ENCODE measurements at regions not wholly inside any gene's neighbourhood (a gene's known extent, or its start where the extent isn't known, plus 50 kb on each side); places are given as distances from the start of the nearest gene placed in this dataset.

DNA sequence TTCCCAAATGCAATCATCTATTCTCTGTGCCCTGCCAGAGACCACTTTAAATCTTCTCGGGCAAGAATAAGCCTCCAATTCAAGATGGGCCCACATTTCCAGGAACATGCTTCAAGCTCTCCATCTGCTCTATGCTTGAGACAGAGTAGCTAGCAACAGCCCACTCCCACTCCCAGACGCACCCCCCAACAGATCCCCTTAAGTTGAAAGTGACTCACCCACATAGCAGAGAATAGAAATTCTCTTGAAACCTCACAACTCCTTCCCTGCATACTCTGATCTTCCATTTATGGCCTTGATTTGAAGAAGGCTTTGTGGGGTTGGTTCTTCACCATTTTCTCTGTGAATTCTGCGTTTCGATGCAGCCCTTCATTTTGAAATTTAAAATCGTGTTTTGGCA, 604.0 kb downstream of the INHBA start:
- Mint-ChIP-seq H3K9me3 (peaks cover 5% of the 10 kb centered on the region), H3K4me3 (no peak overlapping the region), H3K27ac (no peak overlapping the region), H3K27me3 (no peaks in the 10 kb centered on the region), H3K4me1 (no peaks in the 10 kb centered on the region), H3K36me3 (no peaks in the 10 kb centered on the region)

DNA sequence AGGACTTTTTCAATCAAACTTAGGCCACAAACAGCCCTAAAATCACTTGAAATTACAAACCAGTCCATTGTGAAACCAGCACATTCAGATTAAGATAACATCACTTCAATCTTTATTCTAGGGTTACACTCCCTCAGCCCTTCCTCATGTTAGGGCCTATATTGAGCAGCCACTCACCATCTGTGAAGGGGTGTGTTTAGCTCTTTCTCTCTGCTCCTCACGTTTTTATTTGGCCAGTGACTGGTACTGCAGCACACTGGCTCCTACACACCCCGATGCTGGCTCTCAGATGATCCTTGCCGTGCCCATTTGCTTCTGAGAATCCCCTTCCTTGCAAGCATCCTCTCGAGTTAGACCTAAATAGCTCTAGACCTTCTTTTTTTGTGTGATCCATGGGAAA, 604.5 kb downstream of the INHBA start:
- Mint-ChIP-seq H3K9me3 (peaks cover 4% of the 10 kb centered on the region), H3K27ac (no peak overlapping the region), H3K4me1 (no peaks in the 10 kb centered on the region), H3K27me3 (no peaks in the 10 kb centered on the region), H3K36me3 (no peaks in the 10 kb centered on the region), H3K4me3 (no peak overlapping the region)

DNA sequence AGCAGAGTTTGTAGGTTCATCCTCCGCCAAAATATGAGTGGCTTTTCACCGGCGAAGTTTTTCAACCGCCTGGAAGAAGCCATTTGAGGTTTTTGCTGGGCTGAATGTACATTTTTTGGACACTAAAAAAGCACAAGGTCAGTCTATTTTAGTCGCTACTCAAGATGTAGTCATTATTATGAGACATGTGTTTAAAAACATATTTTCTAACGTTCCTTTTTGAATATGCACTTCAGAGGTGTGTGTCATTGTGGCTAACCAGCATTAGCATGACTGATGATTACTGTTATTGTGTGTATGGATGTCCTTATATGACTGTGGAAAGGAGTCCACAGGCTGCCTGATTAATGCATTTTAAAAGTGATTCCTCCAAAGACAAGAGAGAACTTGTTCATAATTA, 605.4 kb downstream of the INHBA start:
- Mint-ChIP-seq H3K4me3 (no peak overlapping the region), H3K4me1 (no peaks in the 10 kb centered on the region), H3K36me3 (no peaks in the 10 kb centered on the region), H3K27ac (no peak overlapping the region), H3K9me3 (no peaks in the 10 kb centered on the region), H3K27me3 (no peaks in the 10 kb centered on the region)

DNA sequence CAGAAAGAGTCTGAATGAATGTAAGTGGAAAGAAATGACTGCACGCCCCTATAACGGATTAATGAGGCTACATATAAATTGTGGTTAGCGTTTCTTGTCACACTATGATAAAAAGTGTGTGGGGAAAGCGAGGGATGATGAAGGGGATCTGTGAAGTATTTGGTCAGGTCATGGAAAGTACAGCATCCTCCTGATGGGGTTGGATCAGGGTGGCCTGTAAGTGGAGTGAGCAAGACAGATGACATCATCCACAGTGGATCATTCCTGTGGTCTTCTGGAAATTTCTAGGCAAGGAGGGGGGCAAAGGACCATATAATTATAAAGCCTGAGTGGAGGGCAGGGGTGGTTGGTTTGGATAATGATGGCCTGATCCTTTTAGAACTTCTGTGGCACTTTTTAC, 606.0 kb downstream of the INHBA start:
- H3K27ac Mint-ChIP-seq, result no peak overlapping the region
- no peaks in the 10 kb centered on the region for H3K27me3 Mint-ChIP-seq
- H3K4me1 Mint-ChIP-seq, result no peaks in the 10 kb centered on the region
- no peak overlapping the region for H3K4me3 Mint-ChIP-seq
- no peaks in the 10 kb centered on the region for H3K36me3 Mint-ChIP-seq
- H3K9me3 Mint-ChIP-seq, result no peaks in the 10 kb centered on the region

DNA sequence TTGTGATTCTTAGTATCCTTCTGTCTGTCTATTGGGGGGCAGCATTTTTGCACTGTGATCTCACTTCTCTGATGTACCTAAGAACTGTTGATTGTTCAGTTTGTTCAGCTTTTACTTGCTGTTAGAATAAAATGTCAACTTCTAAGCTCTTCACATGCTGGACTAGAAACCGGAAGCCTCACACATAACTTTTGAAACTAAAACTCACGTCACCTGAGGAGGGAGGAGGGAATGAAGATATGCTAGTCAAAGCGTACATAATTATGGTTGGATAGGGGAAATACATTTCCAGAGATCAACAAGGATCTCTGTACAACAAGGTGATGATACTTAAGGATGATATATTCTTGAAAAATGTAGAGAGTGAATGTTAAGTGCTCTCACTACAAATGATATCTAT, 609.7 kb downstream of the INHBA start:
- no peaks in the 10 kb centered on the region for H3K36me3 Mint-ChIP-seq
- H3K27ac Mint-ChIP-seq, result no peak overlapping the region
- H3K4me1 Mint-ChIP-seq, result no peaks in the 10 kb centered on the region
- no peak overlapping the region for H3K4me3 Mint-ChIP-seq
- no peaks in the 10 kb centered on the region for H3K27me3 Mint-ChIP-seq
- H3K9me3 Mint-ChIP-seq, result peaks cover 5% of the 10 kb centered on the region

DNA sequence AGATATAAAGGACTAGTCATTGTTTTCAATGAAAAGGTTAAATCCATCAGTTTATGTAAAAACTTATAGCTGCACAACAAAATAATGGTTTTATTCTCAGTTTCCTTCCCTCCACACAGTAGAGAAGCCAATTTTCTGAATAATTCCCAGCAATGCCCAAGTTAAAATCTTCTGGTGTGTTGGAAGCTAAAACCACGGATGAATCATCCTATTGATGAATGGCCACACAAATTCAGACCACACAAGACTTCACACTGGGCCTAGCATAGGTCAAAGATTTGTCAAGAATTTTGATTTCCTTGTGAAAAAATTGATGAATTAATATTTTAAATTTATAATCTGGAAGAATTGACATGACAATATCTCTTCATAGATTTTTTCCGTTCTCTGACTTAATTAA, 617.6 kb downstream of the INHBA start:
- H3K27me3 Mint-ChIP-seq, result no peaks in the 10 kb centered on the region
- H3K27ac Mint-ChIP-seq, result no peak overlapping the region
- H3K36me3 Mint-ChIP-seq, result no peaks in the 10 kb centered on the region
- no peak overlapping the region for H3K4me3 Mint-ChIP-seq
- H3K9me3 Mint-ChIP-seq, result no peaks in the 10 kb centered on the region
- H3K4me1 Mint-ChIP-seq, result no peaks in the 10 kb centered on the region

DNA sequence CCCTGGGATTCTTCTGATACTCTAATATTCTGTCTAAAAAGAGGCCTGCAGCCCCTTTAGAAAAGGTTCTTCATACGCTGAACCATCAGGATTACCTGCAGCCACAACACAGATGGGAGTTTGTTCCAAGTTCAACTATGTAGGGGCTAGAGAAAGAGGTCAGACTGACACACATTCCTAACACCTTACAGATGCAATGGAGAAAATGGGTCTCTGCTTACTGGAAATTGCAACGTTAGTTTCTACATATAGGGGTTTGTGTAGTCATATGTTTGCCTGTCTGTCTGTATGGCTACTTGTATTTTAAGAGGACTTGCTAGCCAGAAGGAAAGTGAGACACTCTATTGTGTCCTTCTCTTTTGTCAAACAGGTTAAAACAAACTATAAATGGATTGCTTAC, 618.5 kb downstream of the INHBA start:
- Mint-ChIP-seq H3K9me3 (no peaks in the 10 kb centered on the region), H3K4me3 (no peak overlapping the region), H3K4me1 (no peaks in the 10 kb centered on the region), H3K36me3 (no peaks in the 10 kb centered on the region), H3K27me3 (no peaks in the 10 kb centered on the region), H3K27ac (no peak overlapping the region)

DNA sequence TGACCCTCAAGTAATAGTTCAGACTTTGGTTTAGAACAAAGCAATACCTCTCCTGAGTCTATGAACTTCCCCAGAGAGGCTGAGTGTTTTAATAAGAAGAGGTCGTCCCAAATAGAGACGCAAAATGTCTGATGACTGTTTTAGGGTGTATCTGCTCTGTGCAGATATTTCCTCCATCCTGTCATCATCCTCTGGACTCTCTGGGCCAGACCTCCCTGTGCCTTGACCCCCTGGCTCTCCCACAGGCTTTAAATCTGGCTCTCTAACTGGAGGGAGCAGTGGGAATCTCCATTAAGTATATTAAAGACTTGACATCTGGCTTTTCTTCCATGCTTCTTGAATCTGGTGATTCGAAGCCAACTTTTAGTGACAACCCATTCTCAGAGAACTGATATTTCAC, 633.3 kb downstream of the INHBA start:
- no peaks in the 10 kb centered on the region for H3K27me3 Mint-ChIP-seq
- H3K9me3 Mint-ChIP-seq, result no peaks in the 10 kb centered on the region
- H3K27ac Mint-ChIP-seq, result no peak overlapping the region
- H3K36me3 Mint-ChIP-seq, result no peaks in the 10 kb centered on the region
- H3K4me3 Mint-ChIP-seq, result no peak overlapping the region
- H3K4me1 Mint-ChIP-seq, result no peaks in the 10 kb centered on the region

DNA sequence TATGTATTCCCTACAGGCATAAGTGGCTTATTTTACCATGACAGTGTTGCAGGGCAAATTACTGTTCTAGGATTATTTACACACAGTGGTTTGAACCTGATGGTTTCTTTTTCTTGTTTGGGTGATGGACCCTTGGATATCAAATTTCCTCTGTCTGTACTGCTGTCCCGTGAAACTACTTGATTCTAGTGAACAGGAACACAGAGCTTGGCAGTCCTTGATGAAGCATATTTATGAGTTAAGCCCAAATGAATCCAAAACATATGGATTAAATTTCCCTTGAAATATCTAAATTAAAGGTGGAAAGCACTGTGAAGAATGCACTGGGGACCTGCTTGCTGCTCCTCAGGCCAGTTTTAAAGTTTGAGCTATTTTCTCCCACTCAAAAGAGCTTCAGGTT, 635.3 kb downstream of the INHBA start:
- Mint-ChIP-seq H3K9me3 (no peaks in the 10 kb centered on the region), H3K36me3 (no peaks in the 10 kb centered on the region), H3K27me3 (no peaks in the 10 kb centered on the region), H3K4me1 (no peaks in the 10 kb centered on the region), H3K4me3 (no peak overlapping the region), H3K27ac (no peak overlapping the region)

DNA sequence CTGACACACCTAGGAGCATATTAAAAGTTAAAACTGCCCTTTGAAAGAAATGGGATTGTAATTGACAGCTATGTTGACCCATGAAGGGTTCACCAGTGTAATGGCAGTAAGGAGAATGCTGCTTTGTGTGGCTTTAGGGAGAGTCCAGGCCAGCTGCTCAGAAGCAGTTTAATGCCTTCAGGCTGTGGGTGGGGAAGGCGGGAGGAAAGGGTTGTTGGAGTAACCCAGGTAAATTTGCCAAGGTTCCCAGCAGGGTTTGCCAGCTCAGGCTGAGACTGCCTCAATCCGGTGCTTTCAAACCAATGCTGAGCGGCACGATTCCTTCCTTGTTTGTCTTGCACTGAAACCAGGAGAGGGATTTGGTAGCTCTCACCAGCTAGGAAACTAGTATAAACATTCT, 637.2 kb downstream of the INHBA start:
- H3K4me3 Mint-ChIP-seq, result no peak overlapping the region
- no peak overlapping the region for H3K27ac Mint-ChIP-seq
- H3K36me3 Mint-ChIP-seq, result no peaks in the 10 kb centered on the region
- H3K27me3 Mint-ChIP-seq, result no peaks in the 10 kb centered on the region
- H3K9me3 Mint-ChIP-seq, result no peaks in the 10 kb centered on the region
- no peaks in the 10 kb centered on the region for H3K4me1 Mint-ChIP-seq

DNA sequence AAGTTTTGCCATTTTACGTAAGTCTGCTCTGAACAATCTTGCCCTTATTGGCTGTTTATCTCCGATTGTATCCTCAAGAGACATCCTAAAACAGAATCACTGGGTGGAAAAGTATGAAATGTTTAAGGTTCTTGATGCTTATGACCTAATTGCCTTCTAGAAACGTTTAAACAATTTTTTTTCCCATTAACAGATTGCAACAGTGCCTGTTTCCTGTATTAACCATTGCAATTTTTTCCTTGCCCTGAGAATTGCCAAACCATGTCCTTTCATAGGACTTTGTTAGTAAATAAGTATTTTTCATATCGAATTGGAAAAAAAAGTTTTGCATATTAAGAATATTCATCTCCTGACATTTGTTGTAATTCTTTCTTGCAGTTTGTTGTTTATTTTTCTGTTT, 639.8 kb downstream of the INHBA start:
- Mint-ChIP-seq H3K27ac (no peak overlapping the region), H3K9me3 (no peaks in the 10 kb centered on the region), H3K4me3 (no peak overlapping the region), H3K36me3 (no peaks in the 10 kb centered on the region), H3K4me1 (no peaks in the 10 kb centered on the region), H3K27me3 (no peaks in the 10 kb centered on the region)

DNA sequence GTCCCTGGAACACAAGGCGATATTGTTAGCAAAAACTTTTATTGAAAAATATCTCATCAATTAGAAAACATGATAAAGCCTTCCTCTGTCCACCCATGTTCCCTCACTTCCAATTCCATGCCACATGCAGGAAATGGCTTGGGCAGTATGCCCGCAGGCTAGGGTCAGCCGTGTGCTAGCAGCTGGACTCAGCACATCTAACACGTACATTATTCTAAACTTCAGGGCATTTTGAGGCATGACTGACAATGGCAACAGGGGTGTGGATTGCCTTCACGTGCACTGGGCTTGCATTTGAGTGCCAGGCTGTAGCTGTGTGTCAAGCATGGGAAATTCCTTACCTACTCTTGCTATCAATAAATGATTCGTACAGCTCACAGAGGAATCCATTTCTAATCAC, 642.1 kb downstream of the INHBA start:
- H3K9me3 Mint-ChIP-seq, result no peaks in the 10 kb centered on the region
- no peaks in the 10 kb centered on the region for H3K36me3 Mint-ChIP-seq
- no peaks in the 10 kb centered on the region for H3K27me3 Mint-ChIP-seq
- no peak overlapping the region for H3K4me3 Mint-ChIP-seq
- no peak overlapping the region for H3K27ac Mint-ChIP-seq
- no peaks in the 10 kb centered on the region for H3K4me1 Mint-ChIP-seq

DNA sequence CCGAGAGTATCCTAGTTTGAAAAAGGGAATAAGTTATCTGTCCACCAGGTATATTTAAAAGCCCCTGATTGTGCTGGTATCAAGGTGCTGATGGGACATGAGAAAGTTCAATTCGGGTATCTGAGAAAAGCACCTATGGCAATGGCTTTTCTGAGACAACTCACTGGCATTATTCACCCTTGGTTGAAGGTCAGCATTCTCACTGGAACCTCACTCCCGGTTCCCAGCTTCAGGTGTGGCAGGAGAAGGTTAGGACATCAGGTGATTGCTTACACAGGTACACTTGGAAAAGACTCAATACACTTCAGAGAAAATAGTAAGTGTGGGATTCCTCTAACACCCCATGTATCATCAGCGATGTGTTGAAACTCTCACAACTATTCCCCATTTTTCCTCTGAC, 643.1 kb downstream of the INHBA start:
- no peaks in the 10 kb centered on the region for H3K36me3 Mint-ChIP-seq
- H3K4me3 Mint-ChIP-seq, result no peak overlapping the region
- H3K9me3 Mint-ChIP-seq, result no peaks in the 10 kb centered on the region
- no peaks in the 10 kb centered on the region for H3K4me1 Mint-ChIP-seq
- no peak overlapping the region for H3K27ac Mint-ChIP-seq
- no peaks in the 10 kb centered on the region for H3K27me3 Mint-ChIP-seq

DNA sequence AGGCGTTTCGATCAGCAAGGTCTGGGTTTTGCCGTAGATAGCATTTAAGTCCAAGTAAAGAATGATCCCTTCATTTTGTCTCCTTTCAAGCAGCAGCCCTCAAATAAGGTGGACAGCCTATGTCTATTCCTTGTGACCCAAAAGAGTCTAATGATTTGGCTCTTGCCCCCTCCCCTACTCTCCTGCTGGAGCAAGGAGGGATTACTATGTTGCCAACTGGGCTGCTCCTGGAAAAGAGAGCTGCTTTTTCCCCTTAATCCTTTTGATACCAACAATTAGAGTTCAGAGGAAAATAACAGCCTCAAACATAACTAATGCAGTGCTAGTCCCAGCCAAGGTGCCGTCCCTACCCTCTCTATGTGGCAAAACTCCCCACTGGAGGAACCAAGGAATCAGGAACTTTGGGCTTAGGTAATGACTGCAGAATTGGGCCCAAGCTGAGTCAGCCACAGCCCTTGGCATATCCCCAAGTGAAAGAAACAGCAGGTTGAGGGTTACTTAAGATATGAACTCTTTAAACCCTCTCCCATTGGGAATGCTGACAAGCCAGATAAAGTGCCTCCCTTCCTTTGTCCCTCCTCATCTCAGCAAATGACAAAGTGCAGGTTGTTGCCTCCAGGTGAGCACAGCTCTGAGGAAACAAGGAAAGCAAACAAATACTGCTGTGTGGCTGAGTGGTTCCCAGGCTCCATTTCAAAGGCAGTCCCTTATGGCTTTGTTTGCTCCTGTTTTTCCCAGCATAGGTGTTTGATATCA, 643.7 kb downstream of the INHBA start:
- Mint-ChIP-seq H3K9me3 (no peaks in the 10 kb centered on the region), H3K27me3 (no peaks in the 10 kb centered on the region), H3K36me3 (no peaks in the 10 kb centered on the region), H3K4me1 (no peaks in the 10 kb centered on the region), H3K4me3 (no peak overlapping the region), H3K27ac (no peak overlapping the region)

DNA sequence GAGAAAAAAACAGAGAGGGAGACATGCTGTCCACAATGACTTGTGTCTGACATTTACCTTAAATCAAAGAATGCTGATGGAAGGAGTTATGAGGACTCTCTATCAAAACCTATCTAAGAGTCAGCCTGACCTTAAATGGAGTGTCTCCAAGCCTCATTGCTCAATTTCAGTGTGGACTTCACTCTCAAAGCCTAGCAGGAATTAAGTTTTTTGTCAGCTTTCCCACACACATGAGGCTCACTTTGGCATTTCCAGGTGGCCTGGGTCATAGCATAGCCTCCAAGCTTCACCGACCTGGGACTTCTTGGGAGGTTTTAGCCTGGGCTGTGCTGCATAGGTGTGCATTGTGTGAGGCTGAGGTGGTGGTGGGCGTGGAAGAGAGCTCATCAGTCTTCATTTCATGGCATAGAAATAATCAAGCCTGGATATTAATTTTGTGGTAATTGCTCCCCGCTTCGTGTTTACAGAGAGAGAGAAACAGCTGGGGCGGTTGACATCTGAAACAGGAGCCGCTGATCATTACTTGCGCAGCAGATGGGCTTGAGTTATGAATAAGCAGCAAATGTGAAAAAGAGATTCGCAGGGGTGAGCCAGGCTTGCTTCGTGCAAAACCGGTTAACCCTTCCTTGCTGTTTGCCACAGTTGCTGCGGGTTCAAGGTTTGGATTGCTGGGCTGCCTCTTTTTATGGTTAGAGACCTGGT, 647.8 kb downstream of the INHBA start:
- Mint-ChIP-seq H3K36me3 (no peaks in the 10 kb centered on the region), H3K27ac (no peak overlapping the region), H3K9me3 (no peaks in the 10 kb centered on the region), H3K27me3 (no peaks in the 10 kb centered on the region), H3K4me1 (no peaks in the 10 kb centered on the region), H3K4me3 (no peak overlapping the region)

DNA sequence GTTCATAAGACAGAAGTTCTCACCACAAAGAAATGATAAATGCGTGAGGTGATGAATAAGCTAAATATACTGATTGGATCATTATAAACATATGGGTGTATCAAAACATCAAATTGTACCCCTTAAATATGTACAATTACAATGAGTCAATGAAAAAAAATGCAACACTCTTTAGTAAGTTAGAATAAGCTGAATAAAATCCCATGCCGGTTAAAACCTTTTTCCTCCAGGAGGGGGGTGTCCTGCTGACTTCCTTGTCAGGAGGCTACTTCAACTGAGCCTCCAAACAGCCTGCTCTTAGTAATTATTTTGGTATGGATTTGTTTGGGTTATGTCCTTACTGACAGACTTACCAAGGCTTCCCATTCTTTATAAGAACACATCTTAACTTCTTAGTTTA, 649.1 kb downstream of the INHBA start:
- H3K27ac Mint-ChIP-seq, result no peak overlapping the region
- no peak overlapping the region for H3K4me3 Mint-ChIP-seq
- no peaks in the 10 kb centered on the region for H3K9me3 Mint-ChIP-seq
- no peaks in the 10 kb centered on the region for H3K4me1 Mint-ChIP-seq
- H3K36me3 Mint-ChIP-seq, result no peaks in the 10 kb centered on the region
- H3K27me3 Mint-ChIP-seq, result no peaks in the 10 kb centered on the region

DNA sequence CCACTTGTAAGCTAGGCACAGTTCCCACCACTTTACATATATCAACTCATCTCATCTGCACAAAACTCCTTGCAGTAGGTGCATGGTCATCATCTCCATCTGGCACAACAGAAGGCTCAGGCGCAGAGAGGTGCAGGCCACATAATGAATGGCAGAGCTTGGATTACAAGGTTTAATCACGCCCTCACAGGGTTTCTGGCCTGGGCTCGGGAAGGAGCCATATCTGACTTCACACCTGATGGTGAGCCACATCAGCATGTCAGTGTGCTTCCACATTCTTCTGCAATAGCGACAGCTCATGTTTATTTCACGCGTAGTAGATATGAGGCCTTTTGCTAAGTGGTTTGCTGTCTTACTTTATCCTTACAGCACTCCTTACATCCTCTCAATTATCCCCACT, 650.2 kb downstream of the INHBA start:
- H3K4me1 Mint-ChIP-seq, result no peaks in the 10 kb centered on the region
- no peaks in the 10 kb centered on the region for H3K27me3 Mint-ChIP-seq

More for the DNA sequence above, 650.2 kb downstream of the INHBA start:
- Mint-ChIP-seq H3K9me3 (no peaks in the 10 kb centered on the region), H3K4me3 (no peak overlapping the region), H3K36me3 (no peaks in the 10 kb centered on the region), H3K27ac (no peak overlapping the region)
